HG02852 (cell line): ENCODE measurements at regions not wholly inside any gene's neighbourhood (a gene's known extent, or its start where the extent isn't known, plus 50 kb on each side); places are given as distances from the start of the nearest gene placed in this dataset.
"Not testable (repeated sequence)": the region's sequence is repeated elsewhere in the genome, so short reads cannot be mapped to it uniquely, and the experiment has no call there.

ENCODE experiments used
- ATAC-seq: cut with Tn5 transposase; IDR thresholded peaks from one replicate; pipeline ENCODE4 v1.9.1; 2021; ENCODE audit warnings: mild to moderate bottlenecking, moderate library complexity; ENCODE audit not compliant: unreplicated experiment

GRCh38 chr4:128458816-128459215 is 171.2 kb upstream of the PGRMC2 start:
- ATAC-seq: no peak

- no peak for ATAC-seq
These were observed 170.1 kb upstream of the PGRMC2 start for GRCh38 chr4:128457726-128458125.

- no peak for ATAC-seq
These were observed 168.6 kb upstream of the PGRMC2 start for GRCh38 chr4:128456171-128456570.

GRCh38 chr4:128455480-128455879 is 167.9 kb upstream of the PGRMC2 start:
- ATAC-seq: no peak

GRCh38 chr4:128454881-128455280 is 167.3 kb upstream of the PGRMC2 start:
- ATAC-seq: peak; percentile 4

DNA sequence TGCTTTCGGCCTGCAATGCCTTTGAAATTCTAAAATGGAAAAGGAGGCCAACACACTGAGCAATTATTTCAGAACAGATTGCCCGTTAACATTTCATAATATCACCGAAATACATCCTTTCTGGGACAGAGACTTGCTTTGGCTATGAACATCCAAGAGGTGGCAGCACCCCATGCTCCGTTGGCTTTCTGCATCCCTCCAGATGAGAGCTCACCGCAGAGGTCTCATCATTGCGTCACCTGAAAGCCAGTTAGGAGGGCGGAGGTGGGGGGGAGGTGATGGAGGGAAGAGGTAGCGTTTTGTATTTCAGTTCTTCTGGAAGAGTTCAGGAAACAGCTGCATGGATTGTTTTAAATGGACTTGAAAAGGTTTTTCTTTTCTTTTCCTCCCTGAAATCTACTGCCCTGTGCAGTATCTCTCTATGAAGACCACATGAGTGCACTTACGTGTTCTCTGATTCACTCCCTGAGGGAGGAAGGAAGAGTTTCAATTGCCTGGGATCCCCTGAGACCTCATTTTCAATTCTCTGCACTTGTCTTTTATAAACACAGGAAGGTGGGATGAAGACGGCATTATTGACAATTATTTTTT is 166.8 kb upstream of the PGRMC2 start:
- ATAC-seq: peak; percentile 99

GRCh38 chr4:128452415-128452814 is 164.8 kb upstream of the PGRMC2 start:
- ATAC-seq: no peak

GRCh38 chr4:128451270-128451905 is 163.8 kb upstream of the PGRMC2 start:
- ATAC-seq: no peak

DNA sequence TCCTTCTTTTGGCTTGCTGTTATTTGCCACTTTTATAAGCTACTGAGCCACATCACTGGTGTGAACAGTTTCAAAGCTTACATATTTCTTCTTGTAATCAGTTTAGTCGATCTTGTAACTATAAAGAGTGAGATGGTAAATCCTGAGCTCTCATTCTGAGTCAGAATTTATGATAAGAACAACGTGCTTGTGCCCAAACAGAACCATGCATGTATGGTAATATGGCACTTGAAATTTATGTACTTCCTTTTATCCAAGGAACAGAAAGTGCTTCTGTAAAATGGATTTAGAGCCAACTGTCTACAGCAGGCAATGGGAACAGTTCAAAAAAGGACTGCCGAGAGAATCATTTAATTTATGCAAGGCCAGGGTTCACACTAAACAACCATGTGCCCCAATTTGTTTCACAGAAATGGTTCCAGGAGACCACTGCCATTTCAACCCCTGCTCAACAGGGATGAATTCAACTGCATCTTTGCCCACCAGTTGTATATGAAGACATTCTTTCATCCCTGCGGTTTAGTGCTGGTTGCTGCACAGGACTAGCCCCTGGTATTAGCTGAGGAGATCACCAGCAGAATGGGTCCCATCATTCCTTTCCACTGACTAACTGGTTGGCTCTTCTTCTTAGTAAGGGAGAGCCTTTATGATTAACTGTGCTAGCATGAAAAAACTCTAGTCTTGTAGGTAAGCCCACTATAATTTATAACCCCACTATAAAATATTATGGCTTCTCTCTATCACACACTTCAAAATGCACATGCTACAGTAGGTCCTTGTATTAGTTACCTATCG is 162.9 kb upstream of the PGRMC2 start:
- ATAC-seq: no peak

- no peak for ATAC-seq
These were observed 161.6 kb upstream of the PGRMC2 start for GRCh38 chr4:128449251-128449650.

DNA sequence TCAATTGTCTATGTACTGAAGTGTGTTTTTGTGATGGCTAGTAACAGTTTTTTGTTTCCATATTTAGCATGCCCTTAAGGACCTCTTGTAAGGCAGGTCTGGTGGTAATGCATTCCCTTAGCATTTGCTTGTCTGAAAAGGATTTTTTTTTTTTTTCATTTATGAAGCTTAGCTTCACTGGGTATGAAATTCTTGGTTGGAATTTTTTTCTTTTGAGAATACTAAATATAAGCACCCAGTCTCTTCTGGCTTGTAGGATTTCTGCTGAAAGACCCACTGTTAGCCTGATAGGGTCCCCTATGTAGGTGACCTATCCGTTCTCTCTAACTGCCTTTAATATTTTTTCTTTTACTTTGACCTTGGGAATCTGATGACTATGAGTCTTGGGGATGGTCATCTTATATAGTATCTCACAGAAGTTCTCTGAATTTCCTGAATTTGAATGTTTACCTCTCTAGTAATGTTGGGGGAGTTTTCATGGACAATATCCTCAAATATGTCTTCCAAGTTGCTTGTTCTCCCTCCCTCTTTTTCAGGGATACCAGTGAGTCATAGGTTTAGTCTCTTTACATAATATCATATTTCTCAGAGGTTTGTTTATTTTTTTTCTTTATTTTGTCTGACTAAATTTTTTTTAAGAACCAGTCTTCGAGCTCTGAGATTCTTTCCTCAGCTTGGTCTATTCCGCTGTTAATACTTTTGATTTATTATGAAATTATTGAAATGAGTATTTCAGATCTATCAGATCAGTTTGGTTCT is 157.1 kb upstream of the PGRMC2 start:
- no peak for ATAC-seq

DNA sequence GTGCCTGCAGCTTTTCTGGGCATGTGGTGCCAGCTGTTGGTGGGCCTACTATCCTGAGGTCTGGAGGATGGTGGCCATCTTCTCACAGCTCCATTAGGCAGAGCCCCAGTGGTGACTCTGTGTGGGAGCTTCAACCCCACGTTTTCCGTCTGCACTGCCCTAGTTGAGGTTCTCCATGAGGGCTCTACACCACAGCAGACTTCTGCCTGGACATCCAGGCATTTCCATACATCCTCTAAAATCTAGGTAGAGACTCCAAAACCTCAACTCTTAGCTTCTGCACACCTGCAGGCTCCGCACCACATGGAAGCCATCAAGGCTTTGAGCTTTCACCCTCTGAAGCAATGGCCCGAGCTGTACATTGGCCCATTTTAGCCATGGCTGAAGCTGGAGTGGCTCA is 153.3 kb upstream of the PGRMC2 start:
- no peak for ATAC-seq

DNA sequence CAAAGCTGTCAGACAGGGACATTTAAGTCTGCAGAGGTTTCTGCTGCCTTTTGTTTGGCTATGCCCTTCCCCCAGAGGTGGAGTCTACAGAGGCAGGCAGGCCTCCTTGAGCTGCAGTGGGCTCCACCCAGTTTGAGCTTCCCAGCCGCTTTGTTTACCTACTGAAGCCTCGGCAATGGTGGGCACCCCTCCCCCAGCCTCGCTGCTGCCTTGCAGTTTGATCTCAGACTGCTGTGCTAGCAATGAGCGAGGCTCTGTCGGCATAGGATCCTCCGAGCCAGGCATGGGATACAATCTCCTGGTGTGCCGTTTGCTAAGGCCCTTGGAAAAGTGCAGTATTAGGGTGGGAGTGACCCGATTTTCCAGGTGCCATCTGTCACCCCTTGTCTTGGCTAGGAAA is 149.4 kb upstream of the PGRMC2 start:
- not testable (repeated sequence) for ATAC-seq

DNA sequence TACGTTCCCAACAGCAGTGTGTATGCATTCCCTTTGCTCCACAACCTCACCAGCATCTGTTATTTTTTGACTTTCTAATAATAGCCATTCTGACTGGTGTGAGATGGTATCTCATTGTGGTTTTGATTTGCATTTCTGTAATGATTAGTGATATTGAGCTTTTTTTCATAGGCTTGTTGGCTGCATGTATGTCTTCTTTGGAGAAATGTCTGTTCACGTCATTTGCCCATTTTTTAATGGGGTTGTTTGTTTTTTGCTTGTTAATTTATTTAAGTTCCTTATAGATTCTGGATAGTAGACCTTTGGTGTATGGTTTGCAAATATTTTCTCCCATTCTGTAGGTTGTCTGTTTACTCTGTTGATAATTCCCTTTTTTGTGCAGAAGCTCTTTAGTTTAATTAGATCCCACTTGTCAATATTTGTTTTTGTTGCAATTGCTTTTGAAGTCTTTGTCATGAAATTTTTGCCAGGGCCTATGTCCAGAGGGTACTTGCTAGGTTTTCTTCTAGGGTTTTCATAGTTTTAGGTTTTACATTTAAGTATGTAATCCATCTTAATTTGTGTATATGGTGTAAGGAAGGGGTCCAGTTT is 141.5 kb upstream of the PGRMC2 start:
- ATAC-seq: not testable (repeated sequence)

GRCh38 chr4:128428397-128428796 is 140.8 kb upstream of the PGRMC2 start:
- no peak for ATAC-seq

GRCh38 chr4:128427832-128428366 is 140.3 kb upstream of the PGRMC2 start:
- ATAC-seq: no peak

- ATAC-seq: no peak
These were observed 137.2 kb upstream of the PGRMC2 start for GRCh38 chr4:128424527-128425497.

GRCh38 chr4:128422296-128422695 is 134.7 kb upstream of the PGRMC2 start:
- ATAC-seq: peak; percentile 64

- ATAC-seq: no peak
These were observed 129.3 kb upstream of the PGRMC2 start for GRCh38 chr4:128416921-128417320.

GRCh38 chr4:128410037-128410436 is 122.4 kb upstream of the PGRMC2 start:
- no peak for ATAC-seq
